GM12892 (cell line): ENCODE measurements at regions not wholly inside any gene's neighbourhood (a gene's known extent, or its start where the extent isn't known, plus 50 kb on each side); places are given as distances from the start of the nearest gene placed in this dataset.

Experiments used
- POLR2A ChIP-seq: IDR thresholded peaks from 2 replicates; pipeline ENCODE4 v1.6.1; 2011; ENCODE audit warnings: low read depth, low read length, control low read depth
- POLR2AphosphoS5 ChIP-seq: IDR thresholded peaks from 2 replicates; pipeline ENCODE4 v1.6.1; 2011; ENCODE audit warnings: low read depth, low read length, control low read depth

- TF ChIP-seq POLR2A: no peak
- no peak for TF ChIP-seq POLR2AphosphoS5
Measured at GRCh38 chr7:20510573-20510900, 104.9 kb upstream of the ABCB5 start.
